Endothelial cell of umbilical vein (primary cell): ENCODE measurements at regions not wholly inside any gene's neighbourhood (a gene's known extent, or its start where the extent isn't known, plus 50 kb on each side); places are given as distances from the start of the nearest gene placed in this dataset.

Source experiments
- BruUV-seq: library from RNA; stranded (reverse); fragments of 400-500 nt; replicated peaks from 2 replicates; lab custom pipeline; 2021; lab: Mats Ljungman, UMichigan
- CTCF ChIA-PET: fragments of 300-600, 350-600 bp; sonication (Branson Sonifier 250); formaldehyde crosslinking; loops from one replicate; lab custom pipeline; 2021; ENCODE audit warnings: antibody characterized with exemption, inconsistent platforms; lab: Charles Lee
- POLR2A ChIA-PET: fragments of 300-600, 350-600 bp; sonication (Branson Sonifier 250); formaldehyde crosslinking; loops from one replicate; lab custom pipeline; 2021; ENCODE audit warnings: antibody characterized with exemption, inconsistent platforms; lab: Charles Lee
- DNase-seq: peaks from one replicate; pipeline ENCODE4 v3.0.0-alpha.2; 2011; ENCODE audit warnings: low read depth, low spot score
- FAIRE-seq: peaks from 2 replicates; lab custom pipeline; 2011; peaks lifted over from hg19 to GRCh38; lab: Jason Lieb, UNC
- H2AFZ ChIP-seq: 2 replicates; pipeline ENCODE4 v1.6.0; 2012; ENCODE audit warnings: low read depth, low read length, control low read depth, inconsistent platforms
- H3K27ac ChIP-seq: 2 replicates; pipeline ENCODE4 v1.5.1; 2011; ENCODE audit warnings: low read depth, mild to moderate bottlenecking, control low read depth, low read length, moderate library complexity; ENCODE audit not compliant: insufficient read depth
- H3K27me3 ChIP-seq, 2 experiments: 2 replicates each; pipeline versions ENCODE4 v1.6.0 to v1.6.1; 2011; ENCODE audit warnings: low read length in 2 of 2, mixed read lengths in 1 of 2; ENCODE audit not compliant: control insufficient read depth in 2 of 2, insufficient read depth in 2 of 2
- H3K36me3 ChIP-seq, 2 experiments: 2 replicates in 1 of 2; 3 replicates in 1 of 2; pipeline ENCODE4 v1.5.1; 2011; ENCODE audit warnings: low read length in 2 of 2, mild to moderate bottlenecking in 1 of 2, moderate library complexity in 1 of 2; ENCODE audit not compliant: control insufficient read depth in 2 of 2, insufficient read depth in 2 of 2; ENCODE audit errors: extremely low read depth in 1 of 2
- H3K4me1 ChIP-seq: 3 replicates; pipeline ENCODE4 v1.5.1; 2011; ENCODE audit warnings: mild to moderate bottlenecking, low read length; ENCODE audit not compliant: control insufficient read depth, insufficient read depth; ENCODE audit errors: extremely low read depth
- H3K4me2 ChIP-seq: 2 replicates; pipeline ENCODE4 v1.6.1; 2011; ENCODE audit warnings: low read length, control low read depth, mixed read lengths; ENCODE audit not compliant: insufficient read depth
- H3K4me3 ChIP-seq, 3 experiments: fragments of 200-600 bp in 1 of 3; sonication (generic), shearing (Covaris generic) in 1 of 3; replicated peaks in 1 of 3; 2 replicates each; pipeline ENCODE4 v1.5.1; 2011 to 2016; ENCODE audit warnings: control low read depth in 3 of 3, low read length in 3 of 3, mild to moderate bottlenecking in 2 of 3, inconsistent platforms in 1 of 3, low read depth in 1 of 3, moderate library complexity in 1 of 3; ENCODE audit not compliant: insufficient read depth in 1 of 3
- H3K79me2 ChIP-seq: 2 replicates; pipeline ENCODE4 v1.6.0; 2012; ENCODE audit warnings: low read length, inconsistent platforms; ENCODE audit not compliant: control insufficient read depth, insufficient read depth
- H3K9ac ChIP-seq: replicated peaks from 2 replicates; pipeline ENCODE3; 2011; ENCODE audit warnings: low read length, control low read depth; ENCODE audit not compliant: insufficient read depth; ENCODE audit errors: extremely low read depth
- H3K9me1 ChIP-seq: replicated peaks from 3 replicates; pipeline ENCODE4 v1.6.0; 2011; ENCODE audit warnings: mild to moderate bottlenecking, low read length; ENCODE audit not compliant: control insufficient read depth, insufficient read depth; ENCODE audit errors: extremely low read depth
- H3K9me3 ChIP-seq: replicated peaks from 2 replicates; pipeline ENCODE4 v1.5.1; 2012; ENCODE audit warnings: low read length, inconsistent platforms; ENCODE audit not compliant: control insufficient read depth, insufficient read depth
- H4K20me1 ChIP-seq: replicated peaks from 2 replicates; pipeline ENCODE3; 2011; ENCODE audit warnings: mild to moderate bottlenecking, low read length; ENCODE audit not compliant: control insufficient read depth, insufficient read depth; ENCODE audit errors: extremely low read depth
- EZH2 ChIP-seq: IDR thresholded peaks from 2 replicates; pipeline ENCODE4 v1.6.1; 2012; ENCODE audit warnings: borderline replicate concordance, low read depth, mild to moderate bottlenecking, moderate library complexity, low read length, inconsistent platforms; ENCODE audit not compliant: severe bottlenecking
- FOS ChIP-seq: IDR thresholded peaks from 2 replicates; pipeline ENCODE4 v1.6.1; 2011; ENCODE audit warnings: mild to moderate bottlenecking, low read length, moderate library complexity, borderline replicate concordance; ENCODE audit not compliant: insufficient read depth
- GATA2 ChIP-seq: IDR thresholded peaks from 2 replicates; pipeline ENCODE4 v1.7.0; 2011; ENCODE audit warnings: low read depth, mild to moderate bottlenecking, moderate library complexity, mixed read lengths, low read length; ENCODE audit not compliant: insufficient read length, insufficient read depth
- JUN ChIP-seq: IDR thresholded peaks from 2 replicates; pipeline ENCODE4 v1.6.1; 2011; ENCODE audit warnings: borderline replicate concordance, low read depth; ENCODE audit not compliant: insufficient read length, insufficient read depth
- MYC ChIP-seq: IDR thresholded peaks from one replicate; pipeline ENCODE4 v1.6.1; 2011; ENCODE audit warnings: mild to moderate bottlenecking, low read depth, low read length
- POLR2A ChIP-seq: IDR thresholded peaks from 2 replicates; pipeline ENCODE4 v1.6.1; 2012; ENCODE audit warnings: low read depth, mild to moderate bottlenecking, control low read depth, low read length
- POLR2AphosphoS5 ChIP-seq: IDR thresholded peaks from 2 replicates; pipeline ENCODE4 v1.6.1; 2012; ENCODE audit warnings: low read depth, mild to moderate bottlenecking, control low read depth, low read length, moderate library complexity; ENCODE audit not compliant: insufficient read depth
- dilution Hi-C: fragments of 300-500 bp; cut with MboI; formaldehyde crosslinking; loops from one replicate; pipeline ENCODE4 v1.15.0; 2019; ENCODE audit warnings: low sequenced_read_pairs; ENCODE audit not compliant: extremely low pct_ligation_motif_present
- intact Hi-C: fragments of 100-400 bp; cut with micrococcal nuclease; formaldehyde crosslinking; loops from one replicate; pipeline ENCODE4 v1.10.0; 2022
- TF ChIP-seq, protein P1 (sequence below), 2 donors: IDR thresholded peaks; 1 replicate in 1 of 2; 2 replicates in 1 of 2; pipeline ENCODE4 v1.5.1; 2011; ENCODE audit warnings: low read length in 2 of 2, mild to moderate bottlenecking in 2 of 2, moderate library complexity in 2 of 2, control low read depth in 1 of 2, inconsistent platforms in 1 of 2, low read depth in 1 of 2; ENCODE audit not compliant: insufficient read depth in 1 of 2; ENCODE audit errors: extremely low read depth in 1 of 2
- TF ChIP-seq, protein P2 (sequence below): IDR thresholded peaks from 2 replicates; pipeline ENCODE4 v1.6.1; 2011; ENCODE audit not compliant: insufficient read depth, insufficient read length

DNA sequence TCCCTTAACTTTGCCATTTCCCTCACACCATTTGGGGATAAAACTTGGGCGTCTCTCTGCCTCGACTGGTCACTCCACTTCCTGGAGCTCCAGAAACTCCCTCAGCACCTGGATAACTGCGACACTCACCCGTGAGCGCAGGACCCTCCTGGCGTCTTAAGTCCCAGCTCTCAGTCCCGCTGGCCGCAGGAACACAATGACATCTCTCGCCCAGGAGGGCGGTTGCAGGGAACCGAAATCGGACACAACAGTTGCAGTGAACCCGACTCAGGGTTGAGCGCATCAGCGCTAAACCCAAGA lies 370.9 kb upstream of the SMIM31 start:
- TF ChIP-seq, protein P1, sequence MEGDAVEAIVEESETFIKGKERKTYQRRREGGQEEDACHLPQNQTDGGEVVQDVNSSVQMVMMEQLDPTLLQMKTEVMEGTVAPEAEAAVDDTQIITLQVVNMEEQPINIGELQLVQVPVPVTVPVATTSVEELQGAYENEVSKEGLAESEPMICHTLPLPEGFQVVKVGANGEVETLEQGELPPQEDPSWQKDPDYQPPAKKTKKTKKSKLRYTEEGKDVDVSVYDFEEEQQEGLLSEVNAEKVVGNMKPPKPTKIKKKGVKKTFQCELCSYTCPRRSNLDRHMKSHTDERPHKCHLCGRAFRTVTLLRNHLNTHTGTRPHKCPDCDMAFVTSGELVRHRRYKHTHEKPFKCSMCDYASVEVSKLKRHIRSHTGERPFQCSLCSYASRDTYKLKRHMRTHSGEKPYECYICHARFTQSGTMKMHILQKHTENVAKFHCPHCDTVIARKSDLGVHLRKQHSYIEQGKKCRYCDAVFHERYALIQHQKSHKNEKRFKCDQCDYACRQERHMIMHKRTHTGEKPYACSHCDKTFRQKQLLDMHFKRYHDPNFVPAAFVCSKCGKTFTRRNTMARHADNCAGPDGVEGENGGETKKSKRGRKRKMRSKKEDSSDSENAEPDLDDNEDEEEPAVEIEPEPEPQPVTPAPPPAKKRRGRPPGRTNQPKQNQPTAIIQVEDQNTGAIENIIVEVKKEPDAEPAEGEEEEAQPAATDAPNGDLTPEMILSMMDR (IDR thresholded peaks at IDR 0.05; ENCODE audit: extremely low read depth in 1 of 2, insufficient read depth in 1 of 2, low read depth in 1 of 2, low read length in 2 of 2): no peak
- TF ChIP-seq FOS (no peak), EZH2 (no peak), GATA2 (no peak), POLR2A (no peak), JUN (no peak), POLR2AphosphoS5 (no peak), MYC (no peak)
- TF ChIP-seq, protein P2, sequence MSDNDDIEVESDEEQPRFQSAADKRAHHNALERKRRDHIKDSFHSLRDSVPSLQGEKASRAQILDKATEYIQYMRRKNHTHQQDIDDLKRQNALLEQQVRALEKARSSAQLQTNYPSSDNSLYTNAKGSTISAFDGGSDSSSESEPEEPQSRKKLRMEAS: no peak
- intact Hi-C loops (no loop called here), dilution Hi-C loops (no loop called here)
- FAIRE-seq (no peak), DNase-seq (no peak)
- no peak overlapping the region for H2AFZ ChIP-seq
- POLR2A ChIA-PET: no interaction called here
- CTCF ChIA-PET: no interaction called here
- no peak overlapping the region for H3K4me2 ChIP-seq
- H3K36me3 ChIP-seq: no peaks in the 10 kb centered on the region
- no TSS peak for BruUV-seq
- H3K9me1 ChIP-seq: no peaks in the 10 kb centered on the region
- no peaks in the 10 kb centered on the region for H3K9me3 ChIP-seq
- H4K20me1 ChIP-seq: no peaks in the 10 kb centered on the region
- no peak overlapping the region for H3K27ac ChIP-seq
- H3K79me2 ChIP-seq: no peaks in the 10 kb centered on the region
- H3K27me3 ChIP-seq: no peaks in the 10 kb centered on the region
- no peak overlapping the region for H3K4me3 ChIP-seq
- no peaks in the 10 kb centered on the region for H3K4me1 ChIP-seq
- H3K9ac ChIP-seq: no peak overlapping the region
